Right renal cortex interstitium (tissue), 3 donors: ENCODE measurements at regions not wholly inside any gene's neighbourhood (a gene's known extent, or its start where the extent isn't known, plus 50 kb on each side); places are given as distances from the start of the nearest gene placed in this dataset.

Source experiments
- DNase-seq, 3 donors: peaks; one replicate each; pipeline ENCODE4 v3.0.0-alpha.2; 2013; ENCODE audit warnings: low read depth in 3 of 3, low spot score in 2 of 3

DNA sequence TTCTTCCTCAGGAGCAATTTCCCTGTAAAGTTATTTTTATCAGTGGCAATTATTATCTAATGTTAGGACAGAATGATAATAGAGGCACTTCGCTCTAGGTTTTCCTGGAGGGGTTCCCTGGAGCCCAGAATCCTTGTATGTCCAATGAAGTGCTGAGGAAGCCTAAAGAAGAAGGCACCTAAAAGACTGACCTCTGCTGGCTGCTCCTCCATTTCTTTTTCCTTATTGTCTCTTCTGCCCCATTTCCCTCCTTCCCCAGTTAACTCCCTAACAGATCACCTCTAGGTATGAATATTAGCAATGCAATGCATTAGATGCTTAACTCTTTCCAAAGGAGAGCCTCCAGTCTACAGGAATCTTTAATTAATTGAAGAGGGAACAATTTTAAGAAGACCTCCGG lies 985.4 kb downstream of the DIAPH3 start:
- DNase-seq = no peak

- no peak for DNase-seq
Measured at GRCh38 chr13:59182241-59182640, 981.5 kb downstream of the DIAPH3 start.

DNA sequence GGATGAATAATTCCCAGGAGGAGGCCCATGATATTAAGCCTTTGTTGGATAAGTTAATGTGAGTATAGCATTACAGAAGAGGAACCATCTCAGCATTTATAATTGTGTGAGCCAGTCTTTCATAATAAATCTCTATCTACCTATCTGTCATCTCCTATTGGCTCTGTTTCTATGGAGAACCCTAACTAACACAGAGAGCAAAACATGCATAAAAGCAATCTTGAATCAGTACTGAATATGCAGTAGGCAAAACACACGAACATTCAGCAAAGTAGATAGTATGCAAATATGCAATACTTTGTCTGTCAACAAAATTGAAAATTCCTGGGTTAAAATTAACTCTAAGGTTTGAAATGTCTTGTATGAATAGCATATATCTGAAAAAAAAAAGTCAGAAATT lies 966.3 kb downstream of the DIAPH3 start:
- DNase-seq = no peak

GRCh38 chr13:59201841-59202240 lies 961.9 kb downstream of the DIAPH3 start:
- DNase-seq = no peak

DNA sequence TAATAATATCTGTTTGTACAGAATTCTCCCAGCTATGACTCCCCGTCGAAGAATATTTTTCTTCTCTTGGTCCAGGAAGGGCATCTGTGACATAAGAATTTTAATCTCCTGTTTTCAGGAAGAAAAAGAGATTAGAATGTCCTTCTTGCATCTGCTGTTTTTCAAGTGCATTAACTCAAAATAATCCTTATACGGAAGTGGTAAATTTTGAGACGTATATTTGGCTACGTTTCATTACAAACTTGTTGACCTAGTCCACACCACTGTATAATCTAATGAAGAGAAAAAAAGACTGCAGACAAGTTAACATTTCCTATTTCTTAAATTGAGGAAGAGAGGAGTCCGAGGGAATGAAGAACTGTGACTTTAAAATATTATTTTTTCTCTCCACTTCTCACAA lies 959.9 kb downstream of the DIAPH3 start:
- DNase-seq = no peak

DNA sequence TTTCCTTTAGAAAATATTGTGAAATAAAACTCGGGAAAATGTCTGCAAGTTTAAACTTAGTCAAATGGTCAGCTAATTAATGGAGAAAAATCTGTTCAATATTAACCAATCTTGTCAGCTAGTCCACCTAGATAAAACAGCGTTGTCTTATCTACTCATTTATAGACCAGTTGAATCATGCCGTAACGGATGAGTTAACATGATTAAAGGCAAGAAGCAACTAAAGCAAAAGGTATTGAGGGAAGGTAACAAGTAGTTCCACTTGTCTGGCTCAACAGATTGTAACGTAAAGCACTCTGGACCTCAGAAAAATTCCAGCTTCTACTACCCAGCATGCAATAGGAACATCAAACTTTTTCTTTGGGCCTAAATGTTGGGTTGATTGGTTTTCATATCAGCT lies 958.2 kb downstream of the DIAPH3 start:
- DNase-seq = no peak

- DNase-seq = no peak
Measured at GRCh38 chr13:59208405-59209195, 955.1 kb downstream of the DIAPH3 start.

GRCh38 chr13:59210543-59210942 lies 953.2 kb downstream of the DIAPH3 start:
- no peak for DNase-seq

DNA sequence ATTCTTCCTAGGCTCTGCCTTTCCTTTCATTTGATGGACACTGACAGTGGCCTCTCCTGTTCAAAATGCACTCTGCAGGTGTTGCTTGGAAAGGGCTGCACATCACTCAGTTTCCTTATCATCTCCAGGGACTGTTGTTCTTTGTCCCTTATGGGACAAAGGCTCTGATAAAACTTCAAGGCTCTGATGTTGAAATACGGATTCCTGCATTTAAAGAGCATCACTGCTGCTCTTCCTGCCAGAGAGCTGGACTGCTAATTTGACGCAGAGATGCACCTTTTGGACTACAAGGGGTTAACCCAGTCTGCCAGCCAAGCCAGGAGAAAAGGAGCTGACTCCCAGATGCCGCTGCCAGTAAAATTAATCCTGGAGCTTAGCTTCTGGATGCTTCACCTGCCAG lies 952.1 kb downstream of the DIAPH3 start:
- no peak for DNase-seq

- DNase-seq = no peak
Measured at GRCh38 chr13:59229401-59229800, 934.3 kb downstream of the DIAPH3 start.

DNA sequence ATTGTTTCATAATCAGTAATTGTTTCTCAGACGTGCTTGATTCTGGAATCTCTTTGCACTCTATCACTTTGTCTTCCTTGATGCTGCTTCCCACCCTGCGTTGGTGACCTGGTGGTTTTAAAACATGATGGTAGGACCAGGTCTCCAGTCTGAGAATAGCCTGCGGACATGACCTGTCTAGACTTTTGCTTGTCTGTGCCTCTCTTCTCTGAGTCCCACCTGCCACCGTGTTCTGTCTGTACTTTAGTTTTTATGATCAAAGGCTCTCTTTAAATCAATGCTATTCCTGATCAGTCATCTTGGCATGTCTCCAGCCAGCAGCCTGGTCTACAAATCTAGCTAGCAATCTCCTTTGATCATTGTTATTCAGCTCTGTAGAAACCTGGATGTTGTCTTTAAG lies 933.9 kb downstream of the DIAPH3 start:
- no peak for DNase-seq

- DNase-seq = no peak
Measured at GRCh38 chr13:59230484-59231264, 933.1 kb downstream of the DIAPH3 start.

GRCh38 chr13:59236309-59236919 lies 927.3 kb downstream of the DIAPH3 start:
- no peak for DNase-seq

DNA sequence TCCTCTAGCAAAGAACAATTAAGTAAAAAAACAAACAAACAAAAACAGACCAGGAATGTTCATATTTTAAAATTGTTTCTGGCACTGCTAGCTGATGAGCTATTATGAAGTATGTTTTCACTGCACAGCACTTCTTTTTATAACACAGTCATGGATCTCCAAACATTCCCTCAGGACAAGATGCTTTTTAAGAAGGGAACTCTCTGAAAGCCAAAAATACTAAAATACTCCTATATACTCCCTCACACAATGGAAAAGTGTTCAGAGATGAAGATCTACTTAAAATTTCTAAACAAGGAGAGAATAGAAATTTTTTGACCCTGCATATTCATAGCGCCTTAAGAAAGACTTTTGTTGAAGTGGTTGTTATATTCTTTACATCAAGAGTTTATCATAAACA lies 926.8 kb downstream of the DIAPH3 start:
- no peak for DNase-seq

- no peak for DNase-seq
Measured at GRCh38 chr13:59247171-59247570, 916.6 kb downstream of the DIAPH3 start.

- DNase-seq = no peak
Measured at GRCh38 chr13:59250336-59251189, 913.2 kb downstream of the DIAPH3 start.

DNA sequence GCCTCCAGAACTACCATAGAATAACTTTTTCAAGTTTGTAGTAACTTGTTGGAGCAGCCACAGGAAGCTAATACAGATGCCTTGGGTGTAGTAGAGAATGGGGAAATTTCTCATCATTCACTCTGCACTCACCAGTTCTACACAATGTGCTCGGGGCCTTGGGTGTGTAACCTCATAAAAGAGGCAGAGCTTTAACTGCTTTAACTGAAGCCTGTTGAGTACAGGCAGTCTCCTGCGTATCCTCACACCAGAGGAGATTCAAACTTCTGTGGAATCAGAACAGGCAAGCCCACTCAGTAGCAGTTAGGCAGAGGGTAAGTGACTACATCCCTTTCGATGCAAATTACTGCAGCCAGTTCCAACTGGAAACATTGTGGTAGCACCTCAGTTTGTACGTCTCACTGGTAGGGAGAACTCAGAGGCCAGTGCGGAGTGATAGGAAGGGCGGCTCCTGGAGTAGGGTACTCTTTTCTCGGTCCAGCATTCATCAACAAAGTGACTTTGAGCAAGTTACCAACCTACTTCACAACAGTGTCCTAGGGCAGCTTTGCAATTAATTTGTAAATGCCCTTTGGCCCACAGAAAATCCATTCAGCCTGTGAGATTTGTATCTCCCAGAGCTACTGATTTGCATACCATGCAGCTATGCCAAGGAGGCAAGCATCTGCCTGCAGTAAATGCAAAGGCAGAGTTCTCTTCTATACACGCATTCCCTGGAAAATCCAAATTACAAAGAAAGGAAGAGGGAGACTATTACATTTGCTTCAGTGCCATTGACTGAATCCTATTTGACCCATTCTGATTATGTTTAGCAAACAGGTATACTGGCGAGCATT lies 904.3 kb downstream of the DIAPH3 start:
- no peak for DNase-seq

- DNase-seq = no peak
Measured at GRCh38 chr13:59261928-59262488, 901.7 kb downstream of the DIAPH3 start.

DNA sequence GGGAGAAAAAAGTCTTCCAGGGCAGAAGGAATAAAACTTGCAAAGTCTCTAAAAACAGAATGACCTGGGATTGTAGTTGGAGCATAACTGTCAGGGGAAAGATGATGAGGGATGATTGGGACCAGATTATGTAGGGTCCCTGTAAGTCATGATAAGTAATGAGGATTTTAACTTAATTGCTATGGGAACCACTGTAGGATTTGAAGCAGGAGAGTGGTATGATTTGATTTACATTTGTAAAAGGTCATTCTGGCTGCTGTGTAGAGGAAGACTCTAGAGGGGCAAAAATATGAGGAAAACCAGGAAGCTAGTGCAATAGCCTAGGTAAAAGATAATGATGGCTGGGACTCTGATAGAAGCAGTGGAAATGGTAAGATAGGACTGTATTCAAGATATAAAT lies 900.2 kb downstream of the DIAPH3 start:
- no peak for DNase-seq
